HG02981 (cell line): ENCODE measurements at regions not wholly inside any gene's neighbourhood (a gene's known extent, or its start where the extent isn't known, plus 50 kb on each side); places are given as distances from the start of the nearest gene placed in this dataset.

Experiments
- ATAC-seq: cut with Tn5 transposase; IDR thresholded peaks from one replicate; pipeline ENCODE4 v1.9.1; 2021; ENCODE audit warnings: mild to moderate bottlenecking, moderate library complexity; ENCODE audit not compliant: unreplicated experiment

GRCh38 chr4:57926311-57926710, 816.1 kb upstream of the IGFBP7 start:
- ATAC-seq, result no peak

GRCh38 chr4:57924951-57925350, 814.8 kb upstream of the IGFBP7 start:
- ATAC-seq, result no peak

GRCh38 chr4:57916479-57916878, 806.3 kb upstream of the IGFBP7 start:
- no peak for ATAC-seq

GRCh38 chr4:57911203-57911602, 801.0 kb upstream of the IGFBP7 start:
- no peak for ATAC-seq

- no peak for ATAC-seq
These were observed 800.0 kb upstream of the IGFBP7 start for GRCh38 chr4:57910151-57910550.

GRCh38 chr4:57905965-57906364, 795.8 kb upstream of the IGFBP7 start:
- no peak for ATAC-seq

- no peak for ATAC-seq
These were observed 766.9 kb upstream of the IGFBP7 start for GRCh38 chr4:57877047-57877458.

GRCh38 chr4:57875829-57876392, 765.7 kb upstream of the IGFBP7 start:
- ATAC-seq, result no peak

- no peak for ATAC-seq
These were observed 756.4 kb upstream of the IGFBP7 start for GRCh38 chr4:57866468-57867171.

GRCh38 chr4:57865264-57865663, 755.1 kb upstream of the IGFBP7 start:
- ATAC-seq, result peak; percentile 95

GRCh38 chr4:57854748-57855147, 744.6 kb upstream of the IGFBP7 start:
- peak; percentile 80 for ATAC-seq

GRCh38 chr4:57850141-57850540, 740.0 kb upstream of the IGFBP7 start:
- ATAC-seq, result no peak

- no peak for ATAC-seq
These were observed 721.9 kb upstream of the IGFBP7 start for GRCh38 chr4:57832083-57832482.

GRCh38 chr4:57789666-57790065, 679.5 kb upstream of the IGFBP7 start:
- ATAC-seq, result no peak

- ATAC-seq, result no peak
These were observed 667.7 kb upstream of the IGFBP7 start for GRCh38 chr4:57777876-57778275.

GRCh38 chr4:57774681-57775080, 664.5 kb upstream of the IGFBP7 start:
- no peak for ATAC-seq

GRCh38 chr4:57774171-57774570, 664.0 kb upstream of the IGFBP7 start:
- no peak for ATAC-seq

GRCh38 chr4:57766341-57766740, 656.2 kb upstream of the IGFBP7 start:
- no peak for ATAC-seq

GRCh38 chr4:57764856-57765255, 654.7 kb upstream of the IGFBP7 start:
- ATAC-seq, result no peak

- no peak for ATAC-seq
These were observed 652.9 kb upstream of the IGFBP7 start for GRCh38 chr4:57763070-57763469.

- no peak for ATAC-seq
These were observed 630.5 kb upstream of the IGFBP7 start for GRCh38 chr4:57740625-57741190.

GRCh38 chr4:57736781-57737180, 626.6 kb upstream of the IGFBP7 start:
- no peak for ATAC-seq
